HUES64 (cell line): ENCODE measurements at regions not wholly inside any gene's neighbourhood (a gene's known extent, or its start where the extent isn't known, plus 50 kb on each side); places are given as distances from the start of the nearest gene placed in this dataset.

ENCODE experiments used
- H3K27ac ChIP-seq: 2 replicates; pipeline ENCODE4 v1.7.0; 2013; ENCODE audit warnings: low read depth, low read length, inconsistent platforms
- H3K27me3 ChIP-seq: 2 replicates; pipeline ENCODE4 v1.6.1; 2013; ENCODE audit warnings: mild to moderate bottlenecking, low read length; ENCODE audit not compliant: insufficient read depth
- H3K36me3 ChIP-seq: 2 replicates; pipeline ENCODE4 v1.6.1; 2013; ENCODE audit warnings: mild to moderate bottlenecking, low read length; ENCODE audit not compliant: insufficient read depth
- H3K4me1 ChIP-seq: 2 replicates; pipeline ENCODE4 v1.6.1; 2013; ENCODE audit warnings: mild to moderate bottlenecking, low read length, moderate library complexity; ENCODE audit not compliant: insufficient read depth
- H3K4me3 ChIP-seq: 2 replicates; pipeline ENCODE4 v1.5.1; 2013; ENCODE audit warnings: mild to moderate bottlenecking, low read length, moderate library complexity
- H3K9ac ChIP-seq: 2 replicates; pipeline ENCODE4 v1.6.1; 2013; ENCODE audit warnings: mild to moderate bottlenecking, low read depth, low read length
- H3K9me3 ChIP-seq: 2 replicates; pipeline ENCODE4 v1.6.1; 2013; ENCODE audit warnings: low read depth, low read length; ENCODE audit not compliant: insufficient read depth
- WGBS: fragments of 150-250, 120-280 bp; methylation state at CpG from one replicate; pipeline ENCODE4 v1.1.7; 2013; ENCODE audit warnings: missing lambda C conversion rate; 5-methylcytosine and 5-hydroxymethylcytosine counted together

GRCh38 chr20:11275740-11276139 is 601.9 kb upstream of the JAG1 start:
- peaks cover 21% of the 10 kb centered on the region for H3K4me1 ChIP-seq
- 88% methylated on average over 2 of the region's 2 CpGs for WGBS
- H3K27ac ChIP-seq, result no peak overlapping the region

GRCh38 chr20:11277170-11277569 is 603.4 kb upstream of the JAG1 start:
- 100% methylated on average over 1 of the region's 1 CpG for WGBS
- Histone ChIP-seq H3K4me1 (peaks cover 7% of the 10 kb centered on the region), H3K9me3 (0 out of 2 replicates have a peak, but pooled peaks cover 6% of the 10 kb centered on the region), H3K27me3 (no peaks in the 10 kb centered on the region), H3K27ac (no peak overlapping the region), H3K4me3 (no peak overlapping the region), H3K9ac (no peak overlapping the region), H3K36me3 (no peaks in the 10 kb centered on the region)

More at GRCh38 chr20:11275740-11276139, 601.9 kb upstream of the JAG1 start:
- Histone ChIP-seq H3K9ac (no peak overlapping the region), H3K4me3 (no peak overlapping the region), H3K9me3 (0 out of 2 replicates have a peak, but pooled peaks cover 6% of the 10 kb centered on the region), H3K36me3 (no peaks in the 10 kb centered on the region), H3K27me3 (no peaks in the 10 kb centered on the region)

- 92% methylated on average over 4 of the region's 4 CpGs for WGBS
- Histone ChIP-seq H3K9ac (no peak overlapping the region), H3K9me3 (0 out of 2 replicates have a peak, but pooled peaks cover 6% of the 10 kb centered on the region), H3K4me3 (no peak overlapping the region), H3K27ac (no peak overlapping the region), H3K4me1 (peaks cover 6% of the 10 kb centered on the region), H3K27me3 (no peaks in the 10 kb centered on the region), H3K36me3 (no peaks in the 10 kb centered on the region)
Observed at GRCh38 chr20:11277858-11278257, 604.1 kb upstream of the JAG1 start.

GRCh38 chr20:11278461-11278860 is 604.7 kb upstream of the JAG1 start:
- Histone ChIP-seq H3K9me3 (0 out of 2 replicates have a peak, but pooled peaks cover 6% of the 10 kb centered on the region), H3K27me3 (no peaks in the 10 kb centered on the region), H3K36me3 (no peaks in the 10 kb centered on the region), H3K27ac (no peak overlapping the region), H3K4me3 (no peak overlapping the region), H3K4me1 (peaks cover 5% of the 10 kb centered on the region), H3K9ac (no peak overlapping the region)
- 96% methylated on average over 2 of the region's 2 CpGs for WGBS

GRCh38 chr20:11281240-11281639 is 607.4 kb upstream of the JAG1 start:
- no peak overlapping the region for H3K4me3 ChIP-seq
- no peak overlapping the region for H3K9ac ChIP-seq
- no peak overlapping the region for H3K27ac ChIP-seq
- 0 out of 2 replicates have a peak, but pooled peaks cover 6% of the 10 kb centered on the region for H3K9me3 ChIP-seq
- H3K27me3 ChIP-seq, result no peaks in the 10 kb centered on the region
- no peaks in the 10 kb centered on the region; the same call in 1 of the 2 replicates for H3K4me1 ChIP-seq
- 100% methylated on average over 2 of the region's 3 CpGs for WGBS
- no peaks in the 10 kb centered on the region for H3K36me3 ChIP-seq

GRCh38 chr20:11281768-11282167 is 608.0 kb upstream of the JAG1 start:
- Histone ChIP-seq H3K36me3 (no peaks in the 10 kb centered on the region), H3K4me1 (no peaks in the 10 kb centered on the region), H3K27me3 (no peaks in the 10 kb centered on the region), H3K27ac (no peak overlapping the region), H3K9ac (no peak overlapping the region), H3K9me3 (0 out of 2 replicates have a peak, but pooled peaks cover 6% of the 10 kb centered on the region), H3K4me3 (no peak overlapping the region)
- 99% methylated on average over 3 of the region's 4 CpGs for WGBS

- no peak overlapping the region for H3K27ac ChIP-seq
- H3K36me3 ChIP-seq, result no peaks in the 10 kb centered on the region
- WGBS, result 100% methylated on average over 2 of the region's 2 CpGs
- H3K4me3 ChIP-seq, result no peak overlapping the region
- no peaks in the 10 kb centered on the region for H3K27me3 ChIP-seq
- H3K4me1 ChIP-seq, result no peaks in the 10 kb centered on the region
- no peak overlapping the region for H3K9ac ChIP-seq
- H3K9me3 ChIP-seq, result 0 out of 2 replicates have a peak, but pooled peaks cover 7% of the 10 kb centered on the region
Observed at GRCh38 chr20:11287126-11287525, 613.3 kb upstream of the JAG1 start.

- Histone ChIP-seq H3K36me3 (no peaks in the 10 kb centered on the region), H3K4me3 (no peak overlapping the region), H3K9me3 (no peaks in the 10 kb centered on the region), H3K27me3 (no peaks in the 10 kb centered on the region), H3K9ac (no peak overlapping the region), H3K27ac (no peak overlapping the region), H3K4me1 (peaks cover 11% of the 10 kb centered on the region; the same call in 1 of the 2 replicates)
- WGBS, result 80% methylated on average over 1 of the region's 1 CpG
Observed at GRCh38 chr20:11296221-11296620, 621.5 kb upstream of the BTBD3 start.

- Histone ChIP-seq H3K9ac (no peak overlapping the region), H3K27ac (no peak overlapping the region), H3K4me3 (no peak overlapping the region), H3K4me1 (peaks cover 11% of the 10 kb centered on the region; the same call in 1 of the 2 replicates), H3K36me3 (no peaks in the 10 kb centered on the region), H3K27me3 (no peaks in the 10 kb centered on the region), H3K9me3 (no peaks in the 10 kb centered on the region)
Observed at GRCh38 chr20:11296951-11297350, 620.7 kb upstream of the BTBD3 start.

GRCh38 chr20:11301699-11302098 is 616.0 kb upstream of the BTBD3 start:
- no peaks in the 10 kb centered on the region for H3K9me3 ChIP-seq
- H3K4me3 ChIP-seq, result no peak overlapping the region
- no peaks in the 10 kb centered on the region for H3K27me3 ChIP-seq
- H3K9ac ChIP-seq, result no peak overlapping the region
- 94% methylated on average over 9 of the region's 10 CpGs for WGBS
- peaks cover 11% of the 10 kb centered on the region for H3K4me1 ChIP-seq
- H3K36me3 ChIP-seq, result no peaks in the 10 kb centered on the region
- H3K27ac ChIP-seq, result no peak overlapping the region

- no peaks in the 10 kb centered on the region for H3K9me3 ChIP-seq
- H3K9ac ChIP-seq, result no peak overlapping the region
- no peaks in the 10 kb centered on the region for H3K27me3 ChIP-seq
- H3K36me3 ChIP-seq, result no peaks in the 10 kb centered on the region
- no peak overlapping the region for H3K27ac ChIP-seq
- 94% methylated on average over 3 of the region's 3 CpGs for WGBS
- H3K4me1 ChIP-seq, result peaks cover 5% of the 10 kb centered on the region
- H3K4me3 ChIP-seq, result no peak overlapping the region
Observed at GRCh38 chr20:11302436-11302835, 615.3 kb upstream of the BTBD3 start.

GRCh38 chr20:11304795-11305194 is 612.9 kb upstream of the BTBD3 start:
- Histone ChIP-seq H3K36me3 (no peaks in the 10 kb centered on the region), H3K4me1 (peaks cover 4% of the 10 kb centered on the region; the same call in 1 of the 2 replicates), H3K27me3 (no peaks in the 10 kb centered on the region), H3K9me3 (no peaks in the 10 kb centered on the region), H3K4me3 (no peak overlapping the region), H3K27ac (no peak overlapping the region), H3K9ac (no peak overlapping the region)
- 93% methylated on average over 2 of the region's 3 CpGs for WGBS
